HTR-8/SVneo (cell line): ENCODE measurements at regions not wholly inside any gene's neighbourhood (a gene's known extent, or its start where the extent isn't known, plus 50 kb on each side); places are given as distances from the start of the nearest gene placed in this dataset.

Source experiments
- DNase-seq: peaks from one replicate; pipeline ENCODE4 v3.0.0; 2011; ENCODE audit warnings: low spot score, mixed read lengths; ENCODE audit not compliant: insufficient read length
- FAIRE-seq: peaks from 2 replicates; lab custom pipeline; 2011; peaks lifted over from hg19 to GRCh38; lab: Jason Lieb, UNC

GRCh38 chr18:41761333-41762018 lies 193.6 kb upstream of the PIK3C3 start:
- peak; percentile 53 for DNase-seq
- no peak for FAIRE-seq

- DNase-seq = no peak
- FAIRE-seq = no peak
Measured at GRCh38 chr18:41758534-41758933, 196.5 kb upstream of the PIK3C3 start.

GRCh38 chr18:41756141-41756540 lies 198.9 kb upstream of the PIK3C3 start:
- DNase-seq = no peak

GRCh38 chr18:41754332-41754731 lies 200.7 kb upstream of the PIK3C3 start:
- DNase-seq (no peak), FAIRE-seq (no peak)

More at GRCh38 chr18:41756141-41756540, 198.9 kb upstream of the PIK3C3 start:
- FAIRE-seq = no peak

- FAIRE-seq (no peak), DNase-seq (no peak)
Measured at GRCh38 chr18:41753826-41754225, 201.2 kb upstream of the PIK3C3 start.

- DNase-seq (no peak), FAIRE-seq (no peak)
Measured at GRCh38 chr18:41752826-41753225, 202.2 kb upstream of the PIK3C3 start.

GRCh38 chr18:41751652-41752051 lies 203.4 kb upstream of the PIK3C3 start:
- DNase-seq = no peak
- FAIRE-seq = no peak

- DNase-seq (no peak), FAIRE-seq (no peak)
Measured at GRCh38 chr18:41751161-41751560, 203.9 kb upstream of the PIK3C3 start.

GRCh38 chr18:41747723-41748242 lies 207.3 kb upstream of the PIK3C3 start:
- no peak for DNase-seq
- FAIRE-seq = no peak

- FAIRE-seq (no peak), DNase-seq (peak; percentile 26)
Measured at GRCh38 chr18:41745166-41746049, 209.6 kb upstream of the PIK3C3 start.

- FAIRE-seq (no peak), DNase-seq (no peak)
Measured at GRCh38 chr18:41744421-41745030, 210.5 kb upstream of the PIK3C3 start.

GRCh38 chr18:41737218-41737617 lies 217.8 kb upstream of the PIK3C3 start:
- FAIRE-seq = no peak

GRCh38 chr18:41734917-41735316 lies 220.1 kb upstream of the PIK3C3 start:
- DNase-seq (no peak), FAIRE-seq (no peak)

More at GRCh38 chr18:41737218-41737617, 217.8 kb upstream of the PIK3C3 start:
- no peak for DNase-seq

- FAIRE-seq = no peak
- DNase-seq = no peak
Measured at GRCh38 chr18:41732356-41732755, 222.7 kb upstream of the PIK3C3 start.

GRCh38 chr18:41731884-41732283 lies 223.2 kb upstream of the PIK3C3 start:
- FAIRE-seq = no peak
- DNase-seq = peak; percentile 2

GRCh38 chr18:41724195-41724594 lies 230.8 kb upstream of the PIK3C3 start:
- DNase-seq = no peak
- no peak for FAIRE-seq

- no peak for DNase-seq
- FAIRE-seq = no peak
Measured at GRCh38 chr18:41721103-41721790, 233.8 kb upstream of the PIK3C3 start.

- FAIRE-seq (no peak), DNase-seq (no peak)
Measured at GRCh38 chr18:41720226-41720625, 234.8 kb upstream of the PIK3C3 start.

GRCh38 chr18:41719808-41720207 lies 235.2 kb upstream of the PIK3C3 start:
- DNase-seq (no peak), FAIRE-seq (no peak)

GRCh38 chr18:41714872-41715271 lies 240.2 kb upstream of the PIK3C3 start:
- FAIRE-seq = no peak
- DNase-seq = no peak
